ENCODE measurements at regions not wholly inside any gene's neighbourhood (a gene's known extent, or its start where the extent isn't known, plus 50 kb on each side); places are given as distances from the start of the nearest gene placed in this dataset.

DNA sequence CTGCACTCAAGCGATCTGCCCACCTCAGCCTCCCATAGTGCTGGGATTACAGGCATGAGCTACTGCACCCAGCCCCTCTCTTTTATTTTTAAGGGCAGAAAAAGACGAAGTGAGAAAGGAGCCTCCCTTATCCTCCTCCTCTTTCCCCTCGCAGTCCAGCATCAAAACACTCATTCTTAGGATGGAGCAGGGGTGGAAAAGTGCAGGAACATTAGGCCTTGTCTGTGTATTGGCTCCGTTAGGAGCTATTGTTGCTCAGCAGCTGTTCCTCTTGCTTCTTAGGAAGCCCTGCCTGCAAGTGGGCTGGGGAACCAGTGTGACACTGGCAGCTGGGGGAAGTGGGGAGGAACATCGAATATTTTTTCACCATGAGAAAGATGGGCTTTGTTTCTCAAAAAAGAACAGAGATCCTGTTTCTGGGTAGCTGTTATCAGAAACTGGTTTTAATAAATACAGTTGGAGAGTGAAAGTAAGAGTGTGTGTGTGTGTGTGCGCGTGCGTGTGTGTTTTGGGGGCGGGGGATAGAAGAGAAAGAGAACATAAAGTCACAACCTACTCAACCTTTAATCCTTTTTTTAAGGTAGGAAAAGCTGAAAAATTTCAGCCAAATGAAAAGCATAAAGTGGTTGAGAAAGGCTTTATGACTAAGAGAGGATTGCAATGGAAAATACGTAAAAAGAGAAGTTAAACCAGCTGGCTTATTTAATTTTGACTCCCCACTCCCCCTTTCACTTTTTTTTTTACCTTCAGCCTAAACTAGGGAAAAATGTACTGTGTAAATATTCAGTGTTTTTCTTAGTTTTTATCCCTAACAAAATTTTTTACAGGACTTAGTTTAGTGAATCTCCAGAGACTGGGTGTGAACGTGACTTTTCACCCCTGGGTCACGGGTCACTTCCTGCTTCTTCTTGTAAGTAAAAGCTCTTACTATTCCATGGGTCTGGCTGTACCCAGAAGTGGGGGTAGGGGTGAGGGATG lies 197.2 kb upstream of the PLEKHG7 start:
- peak overlapping the region; percentile 5; the same call in 1 of the 2 replicates for H3K4me3 ChIP-seq (ENCODE audit: low read length)
- no peak for TF ChIP-seq ZNF274 (IDR thresholded peaks at IDR 0.05; ENCODE audit: low read depth, low read length)

DNA sequence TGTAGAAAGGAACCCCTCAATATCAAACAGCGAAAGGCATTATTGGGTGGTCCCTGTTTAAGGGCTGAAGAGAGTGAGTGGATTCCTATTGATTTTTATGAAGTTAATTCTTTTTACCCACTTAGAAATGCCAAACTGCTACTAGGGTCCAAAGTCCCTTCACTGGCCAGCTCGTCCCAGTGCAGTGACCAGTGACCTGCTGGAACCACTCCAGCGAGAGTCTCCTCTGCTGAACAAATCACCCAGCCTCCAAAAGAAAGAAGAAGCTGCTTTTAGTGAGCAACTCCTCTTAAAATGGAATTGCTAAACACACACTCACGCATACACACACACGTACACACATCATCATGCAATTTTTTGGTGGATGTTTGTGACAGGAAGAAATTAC lies 198.2 kb upstream of the PLEKHG7 start:
- no peak for TF ChIP-seq ZNF274 (IDR thresholded peaks at IDR 0.05; ENCODE audit: low read depth, low read length)
- H3K4me3 ChIP-seq (ENCODE audit: low read length): no peak overlapping the region; the same call in 1 of the 2 replicates

DNA sequence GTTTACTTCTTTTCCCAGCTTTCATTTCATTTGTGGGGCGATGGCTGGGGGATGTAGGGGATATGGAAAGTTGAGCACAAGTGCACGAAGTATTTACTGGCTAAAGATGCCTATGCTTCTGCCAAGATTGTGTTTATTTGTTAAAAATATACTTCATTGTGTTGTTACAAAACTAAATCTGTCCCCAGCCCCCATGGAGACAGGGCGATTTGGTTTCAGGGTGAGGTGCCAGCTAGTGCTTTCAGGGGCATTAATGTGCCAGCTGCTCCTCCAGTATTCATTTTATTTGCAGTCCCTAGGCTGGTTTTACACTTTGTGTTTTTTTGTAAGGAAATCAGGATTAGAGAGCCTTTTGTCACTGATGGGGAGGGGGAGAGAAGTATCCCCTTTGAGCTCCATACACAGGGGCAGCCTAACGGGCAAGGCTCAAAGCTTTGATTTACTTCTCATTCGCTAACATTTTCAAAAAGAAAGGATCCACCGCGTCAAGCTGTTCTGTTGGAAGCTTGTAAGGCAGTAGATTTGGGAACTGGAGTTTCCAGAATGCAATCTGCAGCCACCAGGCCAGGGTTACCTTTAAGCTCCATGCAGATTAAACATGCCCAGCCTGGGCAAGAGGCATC lies 198.7 kb upstream of the PLEKHG7 start:
- H3K4me3 ChIP-seq (ENCODE audit: low read length): no peak overlapping the region; the same call in 1 of the 2 replicates

DNA sequence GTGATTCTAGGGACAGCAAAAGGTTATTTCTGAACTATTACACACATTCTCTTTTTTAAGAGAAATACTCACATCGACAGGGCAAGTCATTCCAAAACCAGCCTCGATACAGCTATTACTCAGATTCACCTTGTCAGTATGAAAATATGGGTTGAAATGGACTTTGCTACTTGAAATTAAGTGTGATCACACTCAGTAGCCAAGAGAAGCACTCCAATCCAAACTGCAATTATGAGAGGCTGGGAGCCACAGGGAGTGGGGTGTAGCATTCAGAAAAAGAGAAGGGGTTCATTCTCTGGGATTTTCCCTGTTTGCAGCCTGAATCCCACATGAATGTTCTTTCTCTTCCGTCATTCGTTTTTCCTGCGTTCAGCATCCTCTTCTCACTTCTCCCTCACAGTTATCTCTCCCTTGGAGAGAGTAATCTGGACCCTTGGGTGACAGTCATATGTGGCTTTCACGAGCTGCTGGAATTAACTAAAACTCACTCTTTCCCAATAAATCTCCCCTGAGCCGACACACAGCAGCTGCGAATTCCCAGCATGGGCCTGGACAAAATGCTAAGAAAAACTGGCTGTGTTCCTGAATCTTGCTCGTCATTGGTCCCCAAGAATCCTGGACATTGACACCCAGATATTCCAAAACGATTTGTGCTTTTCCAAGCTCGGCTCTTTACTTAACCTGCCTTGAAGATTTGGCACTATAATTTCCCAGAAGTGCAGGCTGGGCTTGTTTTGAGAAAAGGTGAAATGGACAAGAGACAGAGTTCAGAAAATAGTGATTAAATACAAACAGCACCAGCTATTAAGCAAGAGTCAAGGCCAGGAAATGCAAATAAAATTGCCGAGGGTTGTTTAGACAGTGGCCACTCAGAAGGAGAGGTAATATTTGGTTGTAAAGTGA lies 199.5 kb upstream of the PLEKHG7 start:
- peak overlapping the region; percentile 27; the same call in 1 of the 2 replicates for H3K4me3 ChIP-seq (ENCODE audit: low read length)
- no peak for TF ChIP-seq ZNF274 (IDR thresholded peaks at IDR 0.05; ENCODE audit: low read depth, low read length)

More for the DNA sequence above, 198.7 kb upstream of the PLEKHG7 start:
- TF ChIP-seq ZNF274 (IDR thresholded peaks at IDR 0.05; ENCODE audit: low read depth, low read length): no peak

DNA sequence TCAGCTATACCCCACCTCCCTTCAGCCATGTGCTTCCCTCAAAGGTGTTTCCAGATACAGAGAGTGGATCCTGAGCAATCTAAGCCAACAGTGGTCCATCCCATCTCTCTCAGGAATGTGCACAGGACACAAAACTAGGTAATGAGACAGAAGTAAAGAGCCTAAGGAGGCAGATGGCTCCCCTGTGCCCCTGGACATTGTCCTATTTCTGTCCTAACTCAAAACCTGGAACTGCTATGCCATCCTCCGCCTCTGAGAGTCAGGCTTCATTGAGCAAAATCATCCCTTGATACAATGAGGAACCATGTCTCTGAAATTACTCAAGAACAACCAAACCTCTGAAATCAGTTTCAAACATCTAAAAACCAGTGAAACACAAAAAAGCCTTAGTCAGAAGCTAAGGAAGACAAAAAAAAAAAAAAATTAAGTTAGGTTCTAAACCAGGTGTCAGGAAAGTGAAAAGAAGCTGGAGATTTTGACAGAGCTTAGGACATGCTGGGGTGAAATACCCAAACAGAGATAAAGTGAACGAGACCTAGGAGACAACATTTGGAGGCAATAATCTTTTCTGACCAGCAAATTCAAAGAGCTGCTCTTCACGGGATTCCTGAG lies 200.3 kb upstream of the PLEKHG7 start:
- no peak for TF ChIP-seq ZNF274 (IDR thresholded peaks at IDR 0.05; ENCODE audit: low read depth, low read length)
- H3K4me3 ChIP-seq (ENCODE audit: low read length): peak overlapping the region; percentile 35; the same call in 1 of the 2 replicates

DNA sequence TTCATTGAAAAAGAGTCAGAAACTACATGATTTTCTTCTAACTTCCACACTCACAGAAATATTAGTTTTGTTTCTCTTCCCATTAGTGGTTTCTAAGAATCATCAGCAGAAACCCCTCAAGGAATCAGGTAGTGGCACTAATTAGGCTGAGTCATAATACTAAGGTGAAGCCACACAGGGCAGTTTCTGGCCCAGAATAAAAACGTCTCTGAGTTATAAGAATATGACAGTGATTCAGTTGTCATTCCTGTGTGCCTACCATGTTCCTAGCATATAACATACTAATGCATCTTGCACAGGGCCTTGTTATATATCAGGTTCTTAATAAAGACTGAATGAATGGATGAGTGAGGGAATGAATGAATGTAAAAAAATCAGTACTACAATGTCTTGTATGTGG lies 206.0 kb upstream of the PLEKHG7 start:
- no peak overlapping the region for H3K4me3 ChIP-seq (ENCODE audit: low read length)
- TF ChIP-seq ZNF274 (IDR thresholded peaks at IDR 0.05; ENCODE audit: low read depth, low read length): no peak

DNA sequence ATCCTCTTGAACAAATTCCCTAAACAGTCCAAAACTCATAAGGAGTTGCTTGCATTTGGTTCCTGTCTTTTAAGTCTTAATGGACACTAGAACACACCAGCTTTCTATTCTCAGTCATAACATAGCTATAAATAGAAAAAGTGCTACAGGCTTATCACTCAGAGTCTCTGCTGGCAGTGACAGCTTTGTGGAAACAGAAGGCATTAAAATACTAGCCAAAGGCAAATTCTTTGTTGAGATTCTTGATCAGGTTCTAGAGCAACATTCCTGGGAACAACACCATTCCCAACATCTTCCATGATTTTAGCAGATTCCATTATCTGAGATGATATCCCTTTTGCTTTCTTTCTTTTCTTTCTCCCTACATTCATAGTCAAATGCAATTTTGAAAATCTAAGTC lies 207.7 kb upstream of the PLEKHG7 start:
- H3K4me3 ChIP-seq (ENCODE audit: low read length): no peak overlapping the region
- no peak for TF ChIP-seq ZNF274 (IDR thresholded peaks at IDR 0.05; ENCODE audit: low read depth, low read length)

DNA sequence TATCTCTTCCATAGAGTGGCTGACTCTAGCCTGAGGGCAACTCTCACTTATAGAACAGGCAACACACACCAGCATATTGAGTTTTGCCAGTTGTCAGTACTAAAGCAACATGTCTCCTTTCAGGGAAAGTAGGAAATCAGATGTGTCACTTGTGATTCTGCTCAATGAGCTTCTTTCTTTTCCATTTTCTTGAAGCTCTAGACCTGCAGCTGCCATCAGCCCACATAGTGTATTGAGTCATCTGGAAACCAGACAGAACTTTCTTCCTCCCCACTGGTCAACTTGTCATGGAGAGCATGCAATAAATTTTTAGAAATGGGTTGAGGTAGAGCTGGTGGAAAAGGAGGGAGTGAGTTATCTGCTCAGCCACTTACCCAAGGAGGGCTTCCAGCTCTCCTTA lies 209.0 kb upstream of the PLEKHG7 start:
- no peak for TF ChIP-seq ZNF274 (IDR thresholded peaks at IDR 0.05; ENCODE audit: low read depth, low read length)
- no peak overlapping the region for H3K4me3 ChIP-seq (ENCODE audit: low read length)

DNA sequence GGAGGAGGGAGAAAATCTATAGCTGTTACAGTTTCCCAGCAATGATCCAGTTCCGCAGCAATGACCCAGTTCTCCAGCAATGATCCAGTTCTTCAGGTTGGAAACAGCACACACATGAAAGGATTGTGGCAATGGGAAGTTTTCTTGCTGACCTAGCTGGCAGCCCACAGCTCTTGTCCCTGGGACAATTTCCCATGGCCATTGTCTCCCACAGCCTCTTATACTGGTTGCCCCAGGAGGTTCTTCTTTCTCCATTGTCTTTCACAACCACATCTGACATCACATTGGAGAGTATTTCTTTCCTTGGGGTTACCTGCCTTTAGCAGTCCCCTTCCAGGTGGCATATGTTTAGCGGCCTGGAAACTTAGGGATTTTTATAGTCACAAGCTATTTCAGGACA lies 209.8 kb upstream of the PLEKHG7 start:
- no peak overlapping the region for H3K4me3 ChIP-seq (ENCODE audit: low read length)
- no peak for TF ChIP-seq ZNF274 (IDR thresholded peaks at IDR 0.05; ENCODE audit: low read depth, low read length)

DNA sequence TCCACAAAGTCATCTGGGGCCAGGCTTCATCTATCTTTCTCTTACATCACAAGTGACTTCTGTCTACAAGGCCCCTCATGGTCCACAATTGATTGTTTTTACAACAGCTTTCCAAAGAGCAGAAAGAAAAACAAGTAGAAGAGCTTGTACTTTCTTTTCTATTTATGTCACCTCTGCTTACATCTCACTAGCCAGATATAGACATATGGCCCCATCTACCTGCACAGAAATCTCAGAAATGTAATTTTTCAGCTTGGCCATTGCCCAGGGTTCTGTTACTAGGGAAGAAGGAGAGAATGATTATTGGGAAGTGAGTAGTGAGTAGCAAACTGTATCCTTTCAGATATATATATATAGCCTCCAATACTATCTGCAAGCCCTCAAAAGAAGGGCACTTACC lies 210.5 kb upstream of the PLEKHG7 start:
- no peak overlapping the region for H3K4me3 ChIP-seq (ENCODE audit: low read length)
- TF ChIP-seq ZNF274 (IDR thresholded peaks at IDR 0.05; ENCODE audit: low read depth, low read length): no peak

DNA sequence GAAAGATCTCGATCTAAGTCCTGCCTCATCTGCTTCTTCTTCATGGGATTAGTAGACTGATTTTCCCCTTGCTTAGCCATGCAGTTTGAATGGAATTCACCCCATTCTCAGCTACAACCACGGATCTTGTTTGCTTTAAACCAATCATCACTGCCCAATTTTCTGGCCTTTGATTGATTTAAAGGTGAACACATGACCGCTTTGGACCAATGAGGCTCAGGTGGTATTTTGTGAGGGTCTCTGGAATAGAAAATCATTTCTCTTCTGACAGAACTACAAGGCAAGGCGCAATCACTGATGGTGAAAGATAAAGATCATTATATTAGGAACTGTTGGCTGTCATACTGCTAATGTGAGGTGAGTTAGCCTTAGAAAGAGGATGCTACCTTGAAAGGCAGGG lies 213.0 kb upstream of the PLEKHG7 start:
- no peak overlapping the region for H3K4me3 ChIP-seq (ENCODE audit: low read length)
- TF ChIP-seq ZNF274 (IDR thresholded peaks at IDR 0.05; ENCODE audit: low read depth, low read length): no peak

DNA sequence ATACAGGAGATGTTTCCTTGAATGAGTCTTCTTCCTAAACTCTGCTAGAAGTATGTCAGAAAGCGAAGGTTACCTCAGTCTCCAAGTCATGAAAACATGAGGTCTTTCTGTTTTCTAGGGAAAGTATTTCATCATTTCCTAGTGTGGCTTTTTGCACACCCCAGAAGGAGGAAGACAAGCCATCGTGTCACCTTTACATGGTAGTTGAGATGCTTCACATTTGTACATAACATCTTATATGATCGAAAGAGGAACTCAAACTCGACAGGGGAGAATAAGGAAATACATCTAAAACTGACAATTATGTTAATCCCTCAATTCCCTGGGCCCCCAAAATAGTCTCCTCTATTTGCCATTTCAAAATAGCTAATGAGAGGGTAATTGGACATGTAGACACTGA lies 214.1 kb upstream of the PLEKHG7 start:
- no peak for TF ChIP-seq ZNF274 (IDR thresholded peaks at IDR 0.05; ENCODE audit: low read depth, low read length)
- H3K4me3 ChIP-seq (ENCODE audit: low read length): no peak overlapping the region

DNA sequence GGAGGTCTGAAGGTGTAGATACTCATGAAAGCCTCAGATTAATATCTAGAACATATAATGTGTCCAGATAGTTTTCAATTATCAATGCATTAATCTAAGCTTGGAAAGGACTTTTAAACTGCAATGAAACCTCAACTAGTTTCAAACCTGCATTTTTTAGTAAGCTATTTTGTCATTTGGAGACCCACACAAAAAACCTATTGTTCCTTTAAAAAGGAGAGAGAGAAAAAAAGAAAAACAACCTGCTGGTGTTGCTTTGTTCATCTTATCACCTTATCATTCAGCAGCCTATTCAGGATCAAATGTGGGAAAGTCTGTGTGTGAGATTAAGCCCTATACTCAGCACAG lies 215.7 kb upstream of the PLEKHG7 start:
- no peak for TF ChIP-seq ZNF274 (IDR thresholded peaks at IDR 0.05; ENCODE audit: low read depth, low read length)
- H3K4me3 ChIP-seq (ENCODE audit: low read length): no peak overlapping the region

Measured in GM08714 (cell line).